A549 (cell line): ENCODE measurements at regions not wholly inside any gene's neighbourhood (a gene's known extent, or its start where the extent isn't known, plus 50 kb on each side); places are given as distances from the start of the nearest gene placed in this dataset.
A peak's percentile ranks its signal among the peaks of the same experiment; 100 is the strongest.

Source experiments
- ATAC-seq, 2 experiments: fragments of 200-7000 bp in 1 of 2; fragments of >200 bp in 1 of 2; cut with Nextera tagmentation in 1 of 2; cut with Tn5 transposase in 1 of 2; 3 replicates each; pipeline versions ENCODE4 v1.8.0 to v1.9.1; 2018 to 2020; ENCODE audit warnings: mild to moderate bottlenecking in 1 of 2, moderate library complexity in 1 of 2
- CTCF ChIA-PET: fragments of 300-600 bp; sonication (Branson Sonifier 250); formaldehyde crosslinking; extraction: SDS; loops from one replicate; lab custom pipeline; 2021; ENCODE audit warnings: antibody characterized with exemption, inconsistent platforms; lab: Yijun Ruan, JAX
- POLR2A ChIA-PET: fragments of 350-600 bp; formaldehyde crosslinking; extraction: SDS; loops from one replicate; lab custom pipeline; 2021; ENCODE audit warnings: antibody characterized with exemption, inconsistent platforms; lab: Yijun Ruan, JAX
- DNase-seq, 2 experiments: peaks; one replicate each; pipeline versions ENCODE4 v3.0.0 to v3.0.0-alpha.2; 2011 to 2016; ENCODE audit warnings: low read depth in 1 of 2, low spot score in 1 of 2
- FAIRE-seq: peaks from 2 replicates; lab custom pipeline; 2011; peaks lifted over from hg19 to GRCh38; lab: Jason Lieb, UNC
- H3K27ac ChIP-seq, 2 experiments: fragments of >200 bp; sonication (Bioruptor Twin); formaldehyde crosslinking; 3 replicates each; pipeline ENCODE4 v1.5.1; 2016 to 2017
- H3K4me1 ChIP-seq: fragments of >200 bp; sonication (Bioruptor Twin); formaldehyde crosslinking; 3 replicates; pipeline ENCODE4 v1.6.1; 2016
- H3K4me2 ChIP-seq: fragments of >200 bp; sonication (Bioruptor Twin); formaldehyde crosslinking; 3 replicates; pipeline ENCODE4 v1.6.1; 2016
- H3K4me3 ChIP-seq: fragments of >200 bp; sonication (Bioruptor Twin); formaldehyde crosslinking; 3 replicates; pipeline ENCODE4 v1.5.1; 2016
- H3K9me3 ChIP-seq: fragments of >200 bp; sonication (Bioruptor Twin); formaldehyde crosslinking; 3 replicates; pipeline ENCODE4 v1.6.1; 2016
- CBX2 ChIP-seq: fragments of 200-600 bp; sonication (generic); IDR thresholded peaks from 2 replicates; pipeline ENCODE4 v1.6.1; 2016; ENCODE audit warnings: low read depth, mild to moderate bottlenecking, borderline replicate concordance
- CBX8 ChIP-seq: fragments of 200-600 bp; sonication (generic); IDR thresholded peaks from 2 replicates; pipeline ENCODE4 v1.6.1; 2016
- CEBPB ChIP-seq, 2 experiments: fragments of >200 bp in 1 of 2; sonication (Bioruptor Twin) in 1 of 2; formaldehyde crosslinking in 1 of 2; IDR thresholded peaks; 2 replicates each; pipeline ENCODE4 v1.6.1; 2012 to 2016
- EHF ChIP-seq: fragments of 250-450 bp; sonication (Bioruptor Pico); IDR thresholded peaks from 2 replicates; pipeline ENCODE4 v1.5.0; 2020; ENCODE audit warnings: mild to moderate bottlenecking
- GATA3 ChIP-seq: IDR thresholded peaks from 2 replicates; pipeline ENCODE4 v1.6.1; 2012; ENCODE audit warnings: borderline replicate concordance
- HOXA7 ChIP-seq: fragments of 250-450 bp; sonication (Bioruptor Pico); IDR thresholded peaks from 2 replicates; pipeline ENCODE4 v1.5.0; 2020; ENCODE audit warnings: mild to moderate bottlenecking, moderate library complexity
- JUN ChIP-seq, 2 experiments: fragments of >200 bp; sonication (Bioruptor Twin); formaldehyde crosslinking; IDR thresholded peaks; 2 replicates in 1 of 2; 3 replicates in 1 of 2; pipeline ENCODE4 v1.6.1; 2016 to 2017
- NPAS2 ChIP-seq: fragments of 250-450 bp; sonication (Bioruptor Pico); IDR thresholded peaks from 2 replicates; pipeline ENCODE4 v1.8.0; 2022; ENCODE audit warnings: mild to moderate bottlenecking, moderate library complexity, borderline replicate concordance
- PHF8 ChIP-seq: fragments of 200-600 bp; sonication (generic); IDR thresholded peaks from 2 replicates; pipeline ENCODE4 v1.6.1; 2016; ENCODE audit warnings: low read depth, mild to moderate bottlenecking, antibody characterized with exemption, moderate library complexity, borderline replicate concordance
- POLR2AphosphoS2 ChIP-seq: conservative IDR thresholded peaks from 2 replicates; pipeline ENCODE4 v1.6.1; 2012; ENCODE audit warnings: low read length, improper control_type of control experiment, inconsistent platforms
- RAD21 ChIP-seq, 2 experiments: fragments of >200 bp in 1 of 2; sonication (Bioruptor Twin) in 1 of 2; formaldehyde crosslinking in 1 of 2; IDR thresholded peaks in 1 of 2; conservative IDR thresholded peaks in 1 of 2; 2 replicates in 1 of 2; 3 replicates in 1 of 2; pipeline ENCODE4 v1.6.1; 2012 to 2018; ENCODE audit warnings: inconsistent platforms in 1 of 2
- RARB ChIP-seq: fragments of 250-450 bp; sonication (Bioruptor Pico); IDR thresholded peaks from 2 replicates; pipeline ENCODE4 v1.8.0; 2021; ENCODE audit warnings: mild to moderate bottlenecking, moderate library complexity
- RNF2 ChIP-seq: fragments of 200-600 bp; sonication (generic); IDR thresholded peaks from 2 replicates; pipeline ENCODE4 v1.6.1; 2016; ENCODE audit warnings: low read depth, mild to moderate bottlenecking, antibody characterized with exemption, moderate library complexity, borderline replicate concordance
- SMC3 ChIP-seq: fragments of >200 bp; sonication (Bioruptor Twin); formaldehyde crosslinking; IDR thresholded peaks from 3 replicates; pipeline ENCODE4 v1.6.1; 2018; ENCODE audit warnings: inconsistent platforms
- TP53 ChIP-seq: fragments of 250-450 bp; sonication (Bioruptor Pico); IDR thresholded peaks from 2 replicates; pipeline ENCODE4 v1.5.0; 2021; ENCODE audit warnings: mild to moderate bottlenecking, moderate library complexity
- ZC3H11A ChIP-seq: fragments of 450-650 bp; IDR thresholded peaks from 2 replicates; pipeline ENCODE4 v1.6.1; 2014; ENCODE audit warnings: antibody characterized with exemption, mild to moderate bottlenecking
- WGBS: methylation state at CpG from one replicate; pipeline ENCODE4 v1.1.6; 2017; ENCODE audit errors: missing lambda C conversion rate; 5-methylcytosine and 5-hydroxymethylcytosine counted together
- TF ChIP-seq, protein P1 (sequence below): IDR thresholded peaks from 2 replicates; pipeline ENCODE4 v1.6.1; 2012
- TF ChIP-seq, protein P2 (sequence below): fragments of 250-450 bp; sonication (Bioruptor Pico); IDR thresholded peaks from 2 replicates; pipeline ENCODE4 v1.5.0; 2020; ENCODE audit warnings: low read depth, mild to moderate bottlenecking, moderate library complexity
- TF ChIP-seq, protein P3 (sequence below): fragments of 250-450 bp; sonication (Bioruptor Pico); IDR thresholded peaks from 2 replicates; pipeline ENCODE4 v1.5.0; 2021; ENCODE audit warnings: mild to moderate bottlenecking, moderate library complexity, borderline replicate concordance
- TF ChIP-seq, protein P4 (sequence below): IDR thresholded peaks from 2 replicates; pipeline ENCODE4 v1.6.1; 2012
- TF ChIP-seq, protein P5 (sequence below): fragments of >200 bp; sonication (Bioruptor Twin); formaldehyde crosslinking; IDR thresholded peaks from 3 replicates; pipeline ENCODE4 v1.5.1; 2016

DNA sequence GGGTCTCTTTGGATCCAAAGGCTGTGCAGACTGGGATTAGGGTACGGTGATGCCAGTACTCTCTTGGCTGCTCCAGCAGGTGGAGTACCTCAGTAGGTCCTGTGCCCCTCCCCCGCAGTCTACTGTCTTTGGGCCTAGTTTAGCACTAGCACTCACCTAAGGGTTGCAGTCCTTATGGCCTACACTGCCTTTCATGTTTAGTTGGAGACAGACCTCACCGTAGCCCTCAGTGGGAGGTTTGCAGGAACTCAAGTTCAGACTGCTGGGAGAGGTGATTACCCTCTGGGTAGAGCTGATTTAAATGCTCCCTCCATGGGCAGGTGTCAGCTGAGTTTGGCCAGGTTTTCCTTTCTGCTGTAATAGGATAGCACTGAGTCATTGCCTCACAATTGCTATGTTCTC is 210.8 kb upstream of the TMEM196 start:
- POLR2A ChIA-PET = no interaction called here
- CTCF ChIA-PET = interaction anchor here (2.3 kb wide), 1 partner anchor 189 kb away, joined by 6 read pairs; no protein-coding TSS in a partner anchor
- no peak for DNase-seq
- TF ChIP-seq POLR2AphosphoS2 (no peak), RNF2 (no peak), HOXA7 (CRISPR knock-in tag) (no peak), NPAS2 (CRISPR knock-in tag) (no peak), CBX8 (no peak), EHF (CRISPR knock-in tag) (no peak), GATA3 (no peak), CEBPB (IDR thresholded peaks at IDR 0.05) (no peak), CBX2 (no peak), PHF8 (no peak), JUN (IDR thresholded peaks at IDR 0.05) (no peak), ZC3H11A (no peak), TP53 (no peak)
- TF ChIP-seq, protein P1, sequence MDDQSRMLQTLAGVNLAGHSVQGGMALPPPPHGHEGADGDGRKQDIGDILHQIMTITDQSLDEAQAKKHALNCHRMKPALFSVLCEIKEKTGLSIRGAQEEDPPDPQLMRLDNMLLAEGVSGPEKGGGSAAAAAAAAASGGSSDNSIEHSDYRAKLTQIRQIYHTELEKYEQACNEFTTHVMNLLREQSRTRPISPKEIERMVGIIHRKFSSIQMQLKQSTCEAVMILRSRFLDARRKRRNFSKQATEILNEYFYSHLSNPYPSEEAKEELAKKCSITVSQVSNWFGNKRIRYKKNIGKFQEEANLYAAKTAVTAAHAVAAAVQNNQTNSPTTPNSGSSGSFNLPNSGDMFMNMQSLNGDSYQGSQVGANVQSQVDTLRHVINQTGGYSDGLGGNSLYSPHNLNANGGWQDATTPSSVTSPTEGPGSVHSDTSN = no peak
- TF ChIP-seq, protein P2, sequence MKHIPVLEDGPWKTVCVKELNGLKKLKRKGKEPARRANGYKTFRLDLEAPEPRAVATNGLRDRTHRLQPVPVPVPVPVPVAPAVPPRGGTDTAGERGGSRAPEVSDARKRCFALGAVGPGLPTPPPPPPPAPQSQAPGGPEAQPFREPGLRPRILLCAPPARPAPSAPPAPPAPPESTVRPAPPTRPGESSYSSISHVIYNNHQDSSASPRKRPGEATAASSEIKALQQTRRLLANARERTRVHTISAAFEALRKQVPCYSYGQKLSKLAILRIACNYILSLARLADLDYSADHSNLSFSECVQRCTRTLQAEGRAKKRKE = no peak
- TF ChIP-seq, protein P3, sequence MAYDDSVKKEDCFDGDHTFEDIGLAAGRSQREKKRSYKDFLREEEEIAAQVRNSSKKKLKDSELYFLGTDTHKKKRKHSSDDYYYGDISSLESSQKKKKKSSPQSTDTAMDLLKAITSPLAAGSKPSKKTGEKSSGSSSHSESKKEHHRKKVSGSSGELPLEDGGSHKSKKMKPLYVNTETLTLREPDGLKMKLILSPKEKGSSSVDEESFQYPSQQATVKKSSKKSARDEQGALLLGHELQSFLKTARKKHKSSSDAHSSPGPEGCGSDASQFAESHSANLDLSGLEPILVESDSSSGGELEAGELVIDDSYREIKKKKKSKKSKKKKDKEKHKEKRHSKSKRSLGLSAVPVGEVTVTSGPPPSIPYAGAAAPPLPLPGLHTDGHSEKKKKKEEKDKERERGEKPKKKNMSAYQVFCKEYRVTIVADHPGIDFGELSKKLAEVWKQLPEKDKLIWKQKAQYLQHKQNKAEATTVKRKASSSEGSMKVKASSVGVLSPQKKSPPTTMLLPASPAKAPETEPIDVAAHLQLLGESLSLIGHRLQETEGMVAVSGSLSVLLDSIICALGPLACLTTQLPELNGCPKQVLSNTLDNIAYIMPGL (CRISPR knock-in tag) = no peak
- TF ChIP-seq, protein P4, sequence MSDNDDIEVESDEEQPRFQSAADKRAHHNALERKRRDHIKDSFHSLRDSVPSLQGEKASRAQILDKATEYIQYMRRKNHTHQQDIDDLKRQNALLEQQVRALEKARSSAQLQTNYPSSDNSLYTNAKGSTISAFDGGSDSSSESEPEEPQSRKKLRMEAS = no peak
- TF ChIP-seq, all 56 proteins: peak for 0
- ATAC-seq (no peak), FAIRE-seq (no peak)
- no peak overlapping the region for H3K4me2 ChIP-seq
- no peak overlapping the region for H3K4me3 ChIP-seq
- H3K9me3 ChIP-seq = peaks cover 4% of the 10 kb centered on the region; the same call in 1 of the 3 replicates
- 94% methylated on average over 3 of the region's 3 CpGs for WGBS
- H3K4me1 ChIP-seq = no peaks in the 10 kb centered on the region
- no peak overlapping the region for H3K27ac ChIP-seq

DNA sequence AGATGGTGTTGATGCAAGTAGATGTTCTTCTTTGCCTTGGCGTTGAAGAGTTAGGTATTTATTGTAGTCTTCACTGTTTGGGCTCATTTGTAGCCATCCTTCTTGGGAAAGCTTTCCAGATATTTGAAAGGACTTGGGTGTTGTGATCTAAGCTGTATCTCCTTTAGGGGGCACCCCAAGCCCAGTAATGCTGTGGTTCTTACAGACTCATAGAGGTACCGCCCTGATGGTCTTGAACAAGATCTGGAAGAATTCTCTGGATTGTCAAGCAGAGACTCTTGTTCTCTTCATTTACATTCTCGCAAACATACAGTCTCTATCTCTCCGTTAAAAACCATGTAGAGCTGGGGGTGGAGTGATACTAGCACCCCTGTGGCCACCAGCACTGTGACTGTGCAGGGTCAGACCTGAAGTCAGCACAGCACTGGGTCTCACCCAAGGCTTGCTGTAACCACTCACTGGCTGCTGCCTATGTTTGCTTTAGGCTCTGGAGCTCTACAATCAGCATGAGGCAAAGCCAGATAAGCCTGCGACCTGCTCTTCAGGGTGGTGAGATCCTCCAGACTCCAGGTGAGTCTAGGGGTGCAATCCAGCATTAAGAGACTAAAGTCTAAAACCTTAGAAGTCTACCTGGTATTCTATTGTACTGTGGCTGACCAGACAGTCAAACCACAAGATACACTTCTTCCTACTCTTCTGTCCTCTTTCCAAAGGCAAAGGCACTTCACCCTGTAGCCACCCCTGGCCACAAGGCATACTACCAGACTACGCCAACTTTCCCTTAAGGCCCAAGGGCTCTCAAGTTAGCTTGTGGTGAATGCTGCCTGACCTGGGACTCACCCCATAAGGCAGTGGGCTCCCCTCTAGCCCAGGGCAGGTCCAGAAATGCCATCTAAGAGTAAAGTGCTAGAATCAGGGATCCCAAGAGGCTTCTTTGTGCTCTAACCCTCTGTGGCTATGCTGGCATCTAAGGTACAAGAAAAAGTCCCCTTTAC is 209.7 kb upstream of the TMEM196 start:
- 80% methylated on average over 6 of the region's 6 CpGs for WGBS
- ChIA-PET CTCF (interaction anchor here (0.6 to 2.3 kb wide), 6 partner anchors 10 to 1016 kb away, joined by 3 to 6 read pairs (median 4); no protein-coding TSS in a partner anchor), POLR2A (no interaction called here)
- peak in 1 of 2 experiments; percentile 69 for DNase-seq
- FAIRE-seq = no peak
- TF ChIP-seq SMC3 (peak; percentile 38; the same call in 2 of the 3 replicates), RAD21 (conservative IDR thresholded peaks at IDR 0.05 in 1 of 2, IDR thresholded peaks at IDR 0.05 in 1 of 2) (peak; percentile 45 to 64; a peak in 4 of 5 replicates), RARB (CRISPR knock-in tag) (no peak), RNF2 (no peak)
- TF ChIP-seq, protein P5, sequence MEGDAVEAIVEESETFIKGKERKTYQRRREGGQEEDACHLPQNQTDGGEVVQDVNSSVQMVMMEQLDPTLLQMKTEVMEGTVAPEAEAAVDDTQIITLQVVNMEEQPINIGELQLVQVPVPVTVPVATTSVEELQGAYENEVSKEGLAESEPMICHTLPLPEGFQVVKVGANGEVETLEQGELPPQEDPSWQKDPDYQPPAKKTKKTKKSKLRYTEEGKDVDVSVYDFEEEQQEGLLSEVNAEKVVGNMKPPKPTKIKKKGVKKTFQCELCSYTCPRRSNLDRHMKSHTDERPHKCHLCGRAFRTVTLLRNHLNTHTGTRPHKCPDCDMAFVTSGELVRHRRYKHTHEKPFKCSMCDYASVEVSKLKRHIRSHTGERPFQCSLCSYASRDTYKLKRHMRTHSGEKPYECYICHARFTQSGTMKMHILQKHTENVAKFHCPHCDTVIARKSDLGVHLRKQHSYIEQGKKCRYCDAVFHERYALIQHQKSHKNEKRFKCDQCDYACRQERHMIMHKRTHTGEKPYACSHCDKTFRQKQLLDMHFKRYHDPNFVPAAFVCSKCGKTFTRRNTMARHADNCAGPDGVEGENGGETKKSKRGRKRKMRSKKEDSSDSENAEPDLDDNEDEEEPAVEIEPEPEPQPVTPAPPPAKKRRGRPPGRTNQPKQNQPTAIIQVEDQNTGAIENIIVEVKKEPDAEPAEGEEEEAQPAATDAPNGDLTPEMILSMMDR = 0 out of 3 replicates have a peak, but pooled peaks have one; percentile 7
- Histone ChIP-seq H3K4me2 (no peak overlapping the region), H3K27ac (peak overlapping the region in 1 of 2 experiments; percentile 0; a peak in 2 of 6 replicates), H3K9me3 (peaks cover 7% of the 10 kb centered on the region; the same call in 1 of the 3 replicates), H3K4me1 (no peaks in the 10 kb centered on the region), H3K4me3 (no peak overlapping the region)
- ATAC-seq = peak in 1 of 2 experiments; percentile 72; a peak in 3 of 6 replicates
